HG02678 (cell line): ENCODE measurements at regions not wholly inside any gene's neighbourhood (a gene's known extent, or its start where the extent isn't known, plus 50 kb on each side); places are given as distances from the start of the nearest gene placed in this dataset.
A peak's percentile ranks its signal among the peaks of the same experiment; 100 is the strongest.
"Not testable (repeated sequence)": the region's sequence is repeated elsewhere in the genome, so short reads cannot be mapped to it uniquely, and the experiment has no call there.

Experiments
- ATAC-seq: cut with Tn5 transposase; IDR thresholded peaks from one replicate; pipeline ENCODE4 v1.9.1; 2021; ENCODE audit warnings: mild to moderate bottlenecking, moderate library complexity; ENCODE audit not compliant: unreplicated experiment

GRCh38 chrY:19644889-19645638 is 99.5 kb downstream of the KDM5D start:
- ATAC-seq: no peak

- ATAC-seq: peak; percentile 77
Observed at GRCh38 chrY:19637651-19638347, 106.7 kb downstream of the KDM5D start.

GRCh38 chrY:19628926-19629325 is 115.6 kb downstream of the KDM5D start:
- ATAC-seq: no peak

GRCh38 chrY:19622392-19622791 is 122.1 kb downstream of the KDM5D start:
- no peak for ATAC-seq

- no peak for ATAC-seq
Observed at GRCh38 chrY:19621756-19622155, 122.8 kb downstream of the KDM5D start.

- peak; percentile 53 for ATAC-seq
Observed at GRCh38 chrY:19601113-19601512, 143.4 kb downstream of the KDM5D start.

GRCh38 chrY:19600711-19601110 is 143.8 kb downstream of the KDM5D start:
- ATAC-seq: peak; percentile 69

GRCh38 chrY:19590235-19590634 is 154.3 kb downstream of the KDM5D start:
- ATAC-seq: no peak

- ATAC-seq: no peak
Observed at GRCh38 chrY:19589664-19590063, 154.9 kb downstream of the KDM5D start.

- no peak for ATAC-seq
Observed at GRCh38 chrY:19587311-19587710, 157.2 kb downstream of the KDM5D start.

- not testable (repeated sequence) for ATAC-seq
Observed at GRCh38 chrY:19580990-19581389, 163.5 kb downstream of the KDM5D start.

- ATAC-seq: no peak
Observed at GRCh38 chrY:19578281-19578874, 166.1 kb downstream of the KDM5D start.

GRCh38 chrY:19577250-19577649 is 167.3 kb downstream of the KDM5D start:
- ATAC-seq: no peak

GRCh38 chrY:19574939-19575338 is 169.6 kb downstream of the KDM5D start:
- peak; percentile 44 for ATAC-seq

GRCh38 chrY:19573646-19574045 is 170.9 kb downstream of the KDM5D start:
- ATAC-seq: no peak

- peak; percentile 47 for ATAC-seq
Observed at GRCh38 chrY:19570999-19571398, 173.5 kb downstream of the KDM5D start.

GRCh38 chrY:19567943-19568342 is 176.6 kb downstream of the KDM5D start:
- peak; percentile 2 for ATAC-seq

- ATAC-seq: peak; percentile 70
Observed at GRCh38 chrY:19567051-19567921, 177.2 kb downstream of the KDM5D start.

GRCh38 chrY:19559161-19559560 is 185.4 kb downstream of the KDM5D start:
- no peak for ATAC-seq

- no peak for ATAC-seq
Observed at GRCh38 chrY:19549671-19550466, 194.7 kb downstream of the KDM5D start.
